ENCODE measurements at regions not wholly inside any gene's neighbourhood (a gene's known extent, or its start where the extent isn't known, plus 50 kb on each side); places are given as distances from the start of the nearest gene placed in this dataset.

GRCh38 chr5:42338136-42338535, 85.1 kb upstream of the GHR start:
- H3K4me1 ChIP-seq (ENCODE audit: control insufficient read depth, insufficient read depth, low read length), result no peaks in the 10 kb centered on the region
- H3K9ac ChIP-seq (ENCODE audit: low read length), result no peak overlapping the region
- no peak overlapping the region for H3K27ac ChIP-seq (ENCODE audit: low read depth, low read length)
- no peak overlapping the region for H3K4me3 ChIP-seq (ENCODE audit: low read depth, low read length)
- no peaks in the 10 kb centered on the region for H3K36me3 ChIP-seq (ENCODE audit: control insufficient read depth, insufficient read depth, low read length)
- no peaks in the 10 kb centered on the region for H3K27me3 ChIP-seq (ENCODE audit: control insufficient read depth, insufficient read depth, low read length)
- H3K9me3 ChIP-seq (ENCODE audit: control insufficient read depth, insufficient read depth, low read depth, low read length), result peaks cover 23% of the 10 kb centered on the region

- Histone ChIP-seq H3K9ac (ENCODE audit: low read length) (no peak overlapping the region), H3K4me3 (ENCODE audit: low read depth, low read length) (no peak overlapping the region)
These were observed 74.1 kb upstream of the GHR start for GRCh38 chr5:42349163-42349562.

GRCh38 chr5:42351956-42352355, 71.3 kb upstream of the GHR start:
- no peaks in the 10 kb centered on the region for H3K36me3 ChIP-seq (ENCODE audit: control insufficient read depth, insufficient read depth, low read length)
- H3K27me3 ChIP-seq (ENCODE audit: control insufficient read depth, insufficient read depth, low read length), result no peaks in the 10 kb centered on the region
- H3K27ac ChIP-seq (ENCODE audit: low read depth, low read length), result no peak overlapping the region
- H3K4me3 ChIP-seq (ENCODE audit: low read depth, low read length), result no peak overlapping the region
- H3K9me3 ChIP-seq (ENCODE audit: control insufficient read depth, insufficient read depth, low read depth, low read length), result peaks cover 32% of the 10 kb centered on the region
- no peak overlapping the region for H3K9ac ChIP-seq (ENCODE audit: low read length)
- H3K4me1 ChIP-seq (ENCODE audit: control insufficient read depth, insufficient read depth, low read length), result no peaks in the 10 kb centered on the region

More at GRCh38 chr5:42349163-42349562, 74.1 kb upstream of the GHR start:
- Histone ChIP-seq H3K27ac (ENCODE audit: low read depth, low read length) (no peak overlapping the region), H3K9me3 (ENCODE audit: control insufficient read depth, insufficient read depth, low read depth, low read length) (peaks cover 35% of the 10 kb centered on the region), H3K4me1 (ENCODE audit: control insufficient read depth, insufficient read depth, low read length) (no peaks in the 10 kb centered on the region), H3K27me3 (ENCODE audit: control insufficient read depth, insufficient read depth, low read length) (no peaks in the 10 kb centered on the region), H3K36me3 (ENCODE audit: control insufficient read depth, insufficient read depth, low read length) (no peaks in the 10 kb centered on the region)

- Histone ChIP-seq H3K9me3 (ENCODE audit: control insufficient read depth, insufficient read depth, low read depth, low read length) (no peaks in the 10 kb centered on the region), H3K27me3 (ENCODE audit: control insufficient read depth, insufficient read depth, low read length) (no peaks in the 10 kb centered on the region), H3K4me3 (ENCODE audit: low read depth, low read length) (no peak overlapping the region), H3K27ac (ENCODE audit: low read depth, low read length) (peak overlapping the region; percentile 81), H3K36me3 (ENCODE audit: control insufficient read depth, insufficient read depth, low read length) (no peaks in the 10 kb centered on the region), H3K4me1 (ENCODE audit: control insufficient read depth, insufficient read depth, low read length) (peaks cover 25% of the 10 kb centered on the region), H3K9ac (ENCODE audit: low read length) (peak overlapping the region; percentile 38)
These were observed 63.2 kb upstream of the GHR start for GRCh38 chr5:42360056-42360455.

- Histone ChIP-seq H3K27ac (ENCODE audit: low read depth, low read length) (peak overlapping the region; percentile 81), H3K27me3 (ENCODE audit: control insufficient read depth, insufficient read depth, low read length) (no peaks in the 10 kb centered on the region), H3K9me3 (ENCODE audit: control insufficient read depth, insufficient read depth, low read depth, low read length) (no peaks in the 10 kb centered on the region), H3K9ac (ENCODE audit: low read length) (peak overlapping the region; percentile 38), H3K36me3 (ENCODE audit: control insufficient read depth, insufficient read depth, low read length) (no peaks in the 10 kb centered on the region), H3K4me3 (ENCODE audit: low read depth, low read length) (no peak overlapping the region), H3K4me1 (ENCODE audit: control insufficient read depth, insufficient read depth, low read length) (peaks cover 25% of the 10 kb centered on the region)
These were observed 62.5 kb upstream of the GHR start for GRCh38 chr5:42360616-42361314.

GRCh38 chr5:42361315-42361688, 61.9 kb upstream of the GHR start:
- H3K9me3 ChIP-seq (ENCODE audit: control insufficient read depth, insufficient read depth, low read depth, low read length), result no peaks in the 10 kb centered on the region
- peaks cover 25% of the 10 kb centered on the region for H3K4me1 ChIP-seq (ENCODE audit: control insufficient read depth, insufficient read depth, low read length)
- H3K36me3 ChIP-seq (ENCODE audit: control insufficient read depth, insufficient read depth, low read length), result no peaks in the 10 kb centered on the region
- H3K9ac ChIP-seq (ENCODE audit: low read length), result no peak overlapping the region
- H3K27me3 ChIP-seq (ENCODE audit: control insufficient read depth, insufficient read depth, low read length), result no peaks in the 10 kb centered on the region
- H3K4me3 ChIP-seq (ENCODE audit: low read depth, low read length), result no peak overlapping the region
- peak overlapping the region; percentile 81 for H3K27ac ChIP-seq (ENCODE audit: low read depth, low read length)

- Histone ChIP-seq H3K27me3 (ENCODE audit: control insufficient read depth, insufficient read depth, low read length) (no peaks in the 10 kb centered on the region), H3K9me3 (ENCODE audit: control insufficient read depth, insufficient read depth, low read depth, low read length) (no peaks in the 10 kb centered on the region), H3K27ac (ENCODE audit: low read depth, low read length) (no peak overlapping the region), H3K9ac (ENCODE audit: low read length) (no peak overlapping the region), H3K4me3 (ENCODE audit: low read depth, low read length) (no peak overlapping the region), H3K4me1 (ENCODE audit: control insufficient read depth, insufficient read depth, low read length) (peaks cover 11% of the 10 kb centered on the region), H3K36me3 (ENCODE audit: control insufficient read depth, insufficient read depth, low read length) (no peaks in the 10 kb centered on the region)
These were observed 57.2 kb upstream of the GHR start for GRCh38 chr5:42366051-42366450.
